Daoy (cell line): ENCODE measurements at regions not wholly inside any gene's neighbourhood (a gene's known extent, or its start where the extent isn't known, plus 50 kb on each side); places are given as distances from the start of the nearest gene placed in this dataset.

ENCODE experiments used
- DNase-seq: peaks from one replicate; pipeline ENCODE4 v3.0.0-alpha.2; 2015; ENCODE audit warnings: low read depth

- no peak for DNase-seq
These were observed 109.4 kb upstream of the SPRY4 start for GRCh38 chr5:142434322-142434612.

- DNase-seq: peak; percentile 17
These were observed 108.9 kb upstream of the SPRY4 start for GRCh38 chr5:142433526-142434321.

GRCh38 chr5:142432961-142433360 lies 108.1 kb upstream of the SPRY4 start:
- DNase-seq: no peak

- no peak for DNase-seq
These were observed 107.6 kb upstream of the SPRY4 start for GRCh38 chr5:142432369-142432863.

GRCh38 chr5:142428773-142429473 lies 104.1 kb upstream of the SPRY4 start:
- no peak for DNase-seq

- DNase-seq: no peak
These were observed 103.4 kb upstream of the SPRY4 start for GRCh38 chr5:142428036-142428772.

GRCh38 chr5:142427529-142427928 lies 102.7 kb upstream of the SPRY4 start:
- DNase-seq: no peak

- DNase-seq: peak; percentile 34
These were observed 102.2 kb upstream of the SPRY4 start for GRCh38 chr5:142427015-142427364.

- DNase-seq: peak; percentile 75
These were observed 101.6 kb upstream of the SPRY4 start for GRCh38 chr5:142426129-142427014.

GRCh38 chr5:142425286-142426065 lies 100.7 kb upstream of the SPRY4 start:
- no peak for DNase-seq

- no peak for DNase-seq
These were observed 97.6 kb upstream of the SPRY4 start for GRCh38 chr5:142422429-142422828.

- no peak for DNase-seq
These were observed 97.0 kb upstream of the SPRY4 start for GRCh38 chr5:142421621-142422397.

GRCh38 chr5:142421228-142421617 lies 96.4 kb upstream of the SPRY4 start:
- no peak for DNase-seq

- DNase-seq: no peak
These were observed 95.9 kb upstream of the SPRY4 start for GRCh38 chr5:142420561-142421227.

- no peak for DNase-seq
These were observed 87.8 kb upstream of the SPRY4 start for GRCh38 chr5:142412581-142412980.

GRCh38 chr5:142411656-142412425 lies 87.0 kb upstream of the SPRY4 start:
- no peak for DNase-seq

- DNase-seq: no peak
These were observed 86.3 kb upstream of the SPRY4 start for GRCh38 chr5:142411103-142411502.

GRCh38 chr5:142408981-142409481 lies 84.2 kb upstream of the SPRY4 start:
- DNase-seq: no peak

- DNase-seq: no peak
These were observed 83.7 kb upstream of the SPRY4 start for GRCh38 chr5:142408536-142408935.
